ENCODE measurements at regions not wholly inside any gene's neighbourhood (a gene's known extent, or its start where the extent isn't known, plus 50 kb on each side); places are given as distances from the start of the nearest gene placed in this dataset.
A peak's percentile ranks its signal among the peaks of the same experiment; 100 is the strongest.

DNA sequence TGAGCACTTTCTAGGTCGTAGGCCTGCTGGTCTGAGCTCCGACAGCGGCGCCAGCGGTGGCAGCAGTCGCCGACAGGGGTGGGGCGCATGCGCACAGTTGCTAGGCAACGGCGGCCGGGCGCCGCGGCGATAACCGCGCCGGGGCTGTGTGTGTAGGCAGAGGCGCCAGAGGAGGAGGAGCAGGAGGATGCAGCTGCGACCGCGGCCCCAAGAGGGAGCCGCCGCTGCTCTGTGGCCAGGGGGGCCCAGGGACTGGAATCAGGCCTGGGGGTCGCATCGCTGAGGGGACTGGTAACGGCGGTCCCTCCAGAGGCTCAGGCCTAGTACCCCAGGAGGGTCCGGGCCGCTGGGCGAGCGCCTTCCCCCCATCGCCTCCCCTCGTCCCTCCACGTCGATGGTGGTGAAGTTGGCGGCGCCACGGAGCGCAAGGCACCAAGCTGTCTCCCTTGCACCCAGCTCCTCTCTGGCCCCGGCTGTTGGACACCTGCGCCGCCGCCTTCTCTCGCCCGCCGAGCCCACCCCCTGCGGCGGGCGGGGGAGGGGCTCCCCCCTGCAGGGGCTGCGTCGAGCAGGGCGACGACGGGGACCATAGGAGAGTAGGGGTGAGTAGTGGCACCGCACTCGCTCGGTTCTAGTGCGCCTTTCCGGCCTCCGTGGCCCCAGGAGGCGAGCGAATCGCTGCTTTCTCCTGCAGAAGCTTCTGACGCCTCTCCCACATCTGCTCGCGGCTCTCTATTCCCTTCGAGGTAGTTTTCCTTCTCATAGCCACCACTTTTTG is 58.6 kb upstream of the ZC4H2 start, which contains the start of gene ZC3H12B:
ZC3H12B (plus strand) TSS at position 159 of the 778 bp plus-strand sequence.
- TF ChIP-seq L3MBTL2 (conservative IDR thresholded peaks at IDR 0.05), result peak; percentile 39; the same call in 1 of the 2 replicates
- TF ChIP-seq FOXK2 (IDR thresholded peaks at IDR 0.05), result no peak
- no peak for TF ChIP-seq BHLHE40 (IDR thresholded peaks at IDR 0.05; ENCODE audit: borderline replicate concordance)
- ChIA-PET POLR2A (interaction anchor here (0.6 to 1.9 kb wide), 5 partner anchors 11 to 463 kb away, joined by 3 to 16 read pairs (median 3); partner anchors contain the start of gene ZC4H2), CTCF (no interaction called here)
- DNase-seq (ENCODE audit: extremely low spot score), result peak; percentile 85

DNA sequence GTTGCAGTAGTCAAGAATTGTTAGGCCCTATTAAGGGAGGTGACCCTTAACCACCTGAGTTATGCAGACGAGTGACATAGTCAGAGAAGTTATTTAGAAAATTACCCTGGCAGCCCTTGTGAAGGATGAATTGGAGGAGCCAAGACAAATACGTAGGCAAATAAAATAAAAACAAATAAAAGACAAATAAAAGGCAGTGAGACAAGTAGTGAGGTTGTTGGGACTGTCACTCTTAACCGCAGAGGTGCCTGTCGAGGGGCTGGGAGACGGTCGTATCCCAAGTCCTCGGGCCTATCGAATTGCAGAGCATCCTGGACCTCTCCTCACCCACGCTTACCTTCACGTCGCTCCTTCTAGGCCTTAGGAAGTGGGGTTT is 58.0 kb upstream of the ZC4H2 start:
- CTCF ChIA-PET, result no interaction called here
- TF ChIP-seq SUZ12 (IDR thresholded peaks at IDR 0.05) (no peak), FOXK2 (IDR thresholded peaks at IDR 0.05) (no peak), LEF1 (IDR thresholded peaks at IDR 0.05; ENCODE audit: borderline replicate concordance) (no peak), BHLHE40 (IDR thresholded peaks at IDR 0.05; ENCODE audit: borderline replicate concordance) (no peak), CTBP1 (IDR thresholded peaks at IDR 0.05; ENCODE audit: borderline replicate concordance) (no peak), ARNT (IDR thresholded peaks at IDR 0.05) (no peak), SP1 (IDR thresholded peaks at IDR 0.05) (no peak), ELF4 (IDR thresholded peaks at IDR 0.05) (no peak), L3MBTL2 (conservative IDR thresholded peaks at IDR 0.05) (no peak), ZNF384 (IDR thresholded peaks at IDR 0.05) (no peak), FOXA1 (IDR thresholded peaks at IDR 0.05) (no peak), HDGF (IDR thresholded peaks at IDR 0.05; ENCODE audit: borderline replicate concordance) (no peak), FOXM1 (IDR thresholded peaks at IDR 0.05; ENCODE audit: borderline replicate concordance) (no peak), NFRKB (IDR thresholded peaks at IDR 0.05) (no peak), TARDBP (IDR thresholded peaks at IDR 0.05) (no peak)
- TF ChIP-seq, protein P1, sequence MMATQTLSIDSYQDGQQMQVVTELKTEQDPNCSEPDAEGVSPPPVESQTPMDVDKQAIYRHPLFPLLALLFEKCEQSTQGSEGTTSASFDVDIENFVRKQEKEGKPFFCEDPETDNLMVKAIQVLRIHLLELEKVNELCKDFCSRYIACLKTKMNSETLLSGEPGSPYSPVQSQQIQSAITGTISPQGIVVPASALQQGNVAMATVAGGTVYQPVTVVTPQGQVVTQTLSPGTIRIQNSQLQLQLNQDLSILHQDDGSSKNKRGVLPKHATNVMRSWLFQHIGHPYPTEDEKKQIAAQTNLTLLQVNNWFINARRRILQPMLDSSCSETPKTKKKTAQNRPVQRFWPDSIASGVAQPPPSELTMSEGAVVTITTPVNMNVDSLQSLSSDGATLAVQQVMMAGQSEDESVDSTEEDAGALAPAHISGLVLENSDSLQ (IDR thresholded peaks at IDR 0.05), result no peak; the same call in 1 of the 2 replicates
- POLR2A ChIA-PET, result interaction anchor here (0.6 to 1.9 kb wide), 5 partner anchors 12 to 463 kb away, joined by 3 to 16 read pairs (median 3); partner anchors contain the start of gene ZC4H2
- no peak for DNase-seq (ENCODE audit: extremely low spot score)
